B cell (primary cell): ENCODE measurements at regions not wholly inside any gene's neighbourhood (a gene's known extent, or its start where the extent isn't known, plus 50 kb on each side); places are given as distances from the start of the nearest gene placed in this dataset.

Source experiments
- ATAC-seq: fragments of 200-7000 bp; cut with Tn5 transposase; one replicate; pipeline ENCODE4 v1.10.0; 2021; ENCODE audit warnings: low read depth, mild to moderate bottlenecking, moderate number of reproducible peaks, moderate library complexity
- CTCF ChIA-PET: fragments of 350-600 bp; sonication (Branson Sonifier 250); formaldehyde crosslinking; loops from one replicate; lab custom pipeline; 2021; ENCODE audit warnings: antibody characterized with exemption, inconsistent platforms; lab: Charles Lee
- POLR2A ChIA-PET: fragments of 350-600 bp; sonication (Branson Sonifier 250); formaldehyde crosslinking; loops from one replicate; lab custom pipeline; 2021; ENCODE audit warnings: antibody characterized with exemption; lab: Charles Lee
- DNase-seq: peaks from one replicate; pipeline ENCODE4 v3.0.0; 2013
- H2AFZ ChIP-seq: 2 replicates; pipeline ENCODE4 v1.6.1; 2012; ENCODE audit warnings: mild to moderate bottlenecking, low read depth, low read length; ENCODE audit not compliant: insufficient read depth, poor library complexity, severe bottlenecking
- H3K27ac ChIP-seq, 2 donors: 1 replicate in 1 of 2; 2 replicates in 1 of 2; pipeline ENCODE4 v1.5.1; 2012 to 2013; ENCODE audit warnings: low read length in 2 of 2, mild to moderate bottlenecking in 2 of 2, moderate library complexity in 1 of 2
- H3K27me3 ChIP-seq, 4 experiments: fragments of 200-600 bp in 1 of 4; sonication (generic) in 1 of 4; replicated peaks in 1 of 4; 1 replicate in 2 of 4; 2 replicates in 2 of 4; pipeline versions ENCODE4 v1.6.1 to v1.7.0; 2013 to 2016; ENCODE audit warnings: low read length in 3 of 4, mild to moderate bottlenecking in 2 of 4, mixed read lengths in 1 of 4, moderate library complexity in 1 of 4; ENCODE audit not compliant: insufficient read depth in 4 of 4, control insufficient read depth in 3 of 4; ENCODE audit errors: control extremely low read depth in 1 of 4
- H3K36me3 ChIP-seq, 2 experiments: replicated peaks in 1 of 2; 1 replicate in 1 of 2; 2 replicates in 1 of 2; pipeline versions ENCODE4 v1.6.1 to v1.7.1; 2013; ENCODE audit warnings: low read length in 1 of 2; ENCODE audit not compliant: insufficient read depth in 2 of 2, control insufficient read depth in 1 of 2; ENCODE audit errors: control extremely low read depth in 1 of 2, extremely low read depth in 1 of 2
- H3K4me1 ChIP-seq, 2 donors: fragments of 200-600 bp in 1 of 2; sonication (generic) in 1 of 2; 1 replicate in 1 of 2; 2 replicates in 1 of 2; pipeline versions ENCODE4 v1.5.1 to v1.6.1; 2013 to 2017; ENCODE audit warnings: low read length in 2 of 2; ENCODE audit not compliant: control insufficient read depth in 2 of 2, insufficient read depth in 2 of 2
- H3K4me2 ChIP-seq: replicated peaks from 2 replicates; pipeline ENCODE3; 2012; ENCODE audit warnings: mild to moderate bottlenecking, low read depth, low read length; ENCODE audit not compliant: poor library complexity, severe bottlenecking
- H3K4me3 ChIP-seq, 5 experiments: fragments of 200-600 bp in 1 of 5; sonication (generic) in 1 of 5; 1 replicate in 3 of 5; 2 replicates in 2 of 5; pipeline versions ENCODE4 v1.5.1 to v1.7.0; 2011 to 2016; ENCODE audit warnings: low read length in 4 of 5, mild to moderate bottlenecking in 4 of 5, low read depth in 2 of 5, control low read depth in 1 of 5, moderate library complexity in 1 of 5; ENCODE audit not compliant: insufficient read depth in 1 of 5; ENCODE audit errors: control extremely low read depth in 1 of 5, extremely low read depth in 1 of 5
- H3K79me2 ChIP-seq: fragments of 200-600 bp; sonication (generic); one replicate; pipeline ENCODE4 v1.6.0; 2016; ENCODE audit warnings: low read length; ENCODE audit not compliant: control insufficient read depth, insufficient read depth
- H3K9ac ChIP-seq: fragments of 200-600 bp; sonication (generic); 2 replicates; pipeline ENCODE4 v1.6.1; 2017; ENCODE audit warnings: mild to moderate bottlenecking, low read length, moderate library complexity
- H3K9me3 ChIP-seq, 3 donors: one replicate each; pipeline versions ENCODE4 v1.6.1 to v1.7.1; 2013; ENCODE audit warnings: low read length in 2 of 3; ENCODE audit not compliant: control insufficient read depth in 2 of 3, insufficient read depth in 1 of 3; ENCODE audit errors: control extremely low read depth in 1 of 3
- H4K20me1 ChIP-seq: 2 replicates; pipeline ENCODE4 v1.6.0; 2012; ENCODE audit warnings: mild to moderate bottlenecking, low read length; ENCODE audit not compliant: insufficient read depth, control insufficient read depth, poor library complexity, severe bottlenecking
- H3K27ac Mint-ChIP-seq: one replicate; pipeline ENCODE4 v1.8.0; 2021; ENCODE audit warnings: mixed read lengths
- H3K27me3 Mint-ChIP-seq: one replicate; pipeline ENCODE4 v1.8.0; 2021; ENCODE audit warnings: mixed read lengths
- H3K4me1 Mint-ChIP-seq: one replicate; pipeline ENCODE4 v1.8.0; 2021; ENCODE audit warnings: mixed read lengths
- H3K4me3 Mint-ChIP-seq: one replicate; pipeline ENCODE4 v1.8.0; 2021; ENCODE audit warnings: mixed read lengths
- H3K9me3 Mint-ChIP-seq: one replicate; pipeline ENCODE4 v1.8.0; 2022; ENCODE audit warnings: mixed read lengths; ENCODE audit not compliant: insufficient read depth
- CTCF ChIP-seq: fragments of 200-600 bp; IDR thresholded peaks from one replicate; pipeline ENCODE4 v1.8.0; 2022; ENCODE audit warnings: antibody characterized with exemption, mild to moderate bottlenecking
- EZH2 ChIP-seq: IDR thresholded peaks from 2 replicates; pipeline ENCODE4 v1.6.1; 2012; ENCODE audit warnings: borderline replicate concordance, low read depth, mild to moderate bottlenecking, moderate library complexity, low read length; ENCODE audit not compliant: insufficient read depth, poor library complexity, severe bottlenecking
- WGBS: methylation state at CpG from one replicate; pipeline ENCODE4 v1.1.5; 2013; ENCODE audit warnings: missing lambda C conversion rate; ENCODE audit not compliant: insufficient coverage; 5-methylcytosine and 5-hydroxymethylcytosine counted together
- intact Hi-C: fragments of 100-400 bp; cut with micrococcal nuclease; formaldehyde crosslinking; loops from one replicate; pipeline ENCODE4 v1.10.0; 2022

GRCh38 chr4:3856604-3857204 lies 90.5 kb downstream of the ADRA2C start:
- Histone ChIP-seq H3K4me2 (no peak overlapping the region), H2AFZ (no peak overlapping the region), H3K79me2 (no peaks in the 10 kb centered on the region), H3K9me3 (no peaks in the 10 kb centered on the region), H3K36me3 (no peaks in the 10 kb centered on the region), H3K4me1 (no peaks in the 10 kb centered on the region), H3K9ac (no peak overlapping the region), H3K4me3 (no peak overlapping the region), H4K20me1 (no peaks in the 10 kb centered on the region), H3K27ac (no peak overlapping the region), H3K27me3 (peaks cover 0 to 7% (median 0%) of the 10 kb centered on the region in 4 experiments)
- Mint-ChIP-seq H3K9me3 (no peaks in the 10 kb centered on the region), H3K4me1 (no peaks in the 10 kb centered on the region), H3K4me3 (no peak overlapping the region), H3K27me3 (peaks cover 16% of the 10 kb centered on the region), H3K27ac (no peak overlapping the region)
- no peak for TF ChIP-seq CTCF
- no peak for TF ChIP-seq EZH2
- ChIA-PET CTCF (no interaction called here), POLR2A (no interaction called here)
- intact Hi-C loops: no loop called here
- 67% methylated on average over 7 of the region's 8 CpGs for WGBS
- DNase-seq (no peak), ATAC-seq (no peak)

GRCh38 chr4:3857269-3857926 lies 91.2 kb downstream of the ADRA2C start:
- no peak overlapping the region for H3K27ac ChIP-seq
- H3K27ac Mint-ChIP-seq: no peak overlapping the region
- DNase-seq (no peak), ATAC-seq (no peak)
- intact Hi-C loops: no loop called here
- peaks cover 16% of the 10 kb centered on the region for H3K27me3 Mint-ChIP-seq
- no peaks in the 10 kb centered on the region for H3K4me1 Mint-ChIP-seq
- no peak overlapping the region for H3K4me2 ChIP-seq
- CTCF ChIA-PET: no interaction called here
- TF ChIP-seq CTCF (no peak), EZH2 (no peak)
- 72% methylated on average over 8 of the region's 9 CpGs for WGBS
- no peaks in the 10 kb centered on the region for H3K9me3 ChIP-seq
- H3K36me3 ChIP-seq: no peaks in the 10 kb centered on the region
- H3K27me3 ChIP-seq: peaks cover 0 to 7% (median 0%) of the 10 kb centered on the region in 4 experiments
- H3K4me3 Mint-ChIP-seq: no peak overlapping the region
- H3K79me2 ChIP-seq: no peaks in the 10 kb centered on the region
- H3K9ac ChIP-seq: no peak overlapping the region
- no peaks in the 10 kb centered on the region for H3K4me1 ChIP-seq
- H2AFZ ChIP-seq: no peak overlapping the region
- no peak overlapping the region for H3K4me3 ChIP-seq
- POLR2A ChIA-PET: no interaction called here
- no peaks in the 10 kb centered on the region for H3K9me3 Mint-ChIP-seq
- H4K20me1 ChIP-seq: no peaks in the 10 kb centered on the region
